NCI-H2107 treated with DMSO at 0.1 percent for 48 hours (cell line): ENCODE measurements at regions not wholly inside any gene's neighbourhood (a gene's known extent, or its start where the extent isn't known, plus 50 kb on each side); places are given as distances from the start of the nearest gene placed in this dataset.
A peak's percentile ranks its signal among the peaks of the same experiment; 100 is the strongest.

ENCODE experiments used
- DNase-seq: peaks from one replicate; lab custom pipeline; 2025; ENCODE audit not compliant: unreplicated experiment; lab: John Stamatoyannopoulos, UW

DNA sequence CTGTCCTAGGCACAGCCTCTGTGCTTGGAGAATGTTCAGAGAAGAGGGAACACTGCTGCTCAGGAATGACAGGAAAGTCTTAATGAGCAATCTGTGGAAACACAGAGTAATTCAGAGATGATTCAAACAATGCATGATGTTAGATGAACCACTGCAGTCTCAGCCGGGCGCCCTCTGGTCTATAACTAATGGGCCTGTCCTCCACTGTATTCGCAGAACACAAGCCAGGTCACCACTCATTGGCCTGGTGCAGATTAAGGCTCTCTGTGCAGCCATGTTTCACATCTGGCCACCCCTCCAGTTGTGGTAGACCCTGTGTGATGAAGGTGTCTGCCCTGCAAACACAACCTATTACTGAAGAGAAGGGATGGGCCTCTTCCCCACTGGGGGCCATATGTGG is 281.7 kb upstream of the ROPN1 start:
- DNase-seq, result no peak

DNA sequence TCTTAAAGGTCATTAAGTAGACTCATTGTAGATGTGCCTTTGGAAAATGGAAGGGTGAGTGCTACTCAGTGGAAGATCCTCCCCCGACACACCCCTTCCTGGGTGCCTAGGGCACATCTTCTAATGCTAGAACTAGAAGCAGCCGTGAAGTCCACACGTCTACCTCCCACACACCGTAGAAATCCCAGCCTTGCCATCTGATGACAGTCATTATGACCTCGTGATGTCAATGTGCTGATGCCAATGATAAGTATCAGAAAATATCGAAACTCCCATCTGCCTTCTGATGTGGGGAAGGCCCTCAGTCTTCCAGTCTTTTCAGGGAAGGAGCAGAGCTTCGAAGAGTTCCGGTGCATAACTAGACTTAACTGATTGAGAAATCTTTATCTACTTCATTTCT is 282.1 kb upstream of the ROPN1 start:
- no peak for DNase-seq

DNA sequence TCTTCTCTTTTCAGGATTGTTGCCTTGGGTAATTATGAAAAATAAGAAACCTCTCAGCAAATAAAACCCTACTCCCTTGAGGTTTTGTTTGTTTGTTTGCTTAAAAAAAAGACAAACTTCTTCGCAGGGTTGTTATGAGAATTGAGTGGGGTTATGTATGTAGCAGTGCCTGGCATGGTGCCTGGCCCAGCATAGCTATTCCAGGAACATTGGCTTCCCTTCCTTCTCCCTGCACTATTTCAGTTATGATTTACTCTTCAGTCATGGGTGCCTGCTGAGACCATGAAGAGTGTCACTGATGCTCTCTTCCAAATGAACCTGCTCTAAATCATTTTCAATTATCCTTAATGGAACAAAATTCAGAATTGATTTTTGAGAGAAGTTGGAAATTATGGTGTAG is 283.5 kb upstream of the ROPN1 start:
- peak; percentile 27 for DNase-seq

DNA sequence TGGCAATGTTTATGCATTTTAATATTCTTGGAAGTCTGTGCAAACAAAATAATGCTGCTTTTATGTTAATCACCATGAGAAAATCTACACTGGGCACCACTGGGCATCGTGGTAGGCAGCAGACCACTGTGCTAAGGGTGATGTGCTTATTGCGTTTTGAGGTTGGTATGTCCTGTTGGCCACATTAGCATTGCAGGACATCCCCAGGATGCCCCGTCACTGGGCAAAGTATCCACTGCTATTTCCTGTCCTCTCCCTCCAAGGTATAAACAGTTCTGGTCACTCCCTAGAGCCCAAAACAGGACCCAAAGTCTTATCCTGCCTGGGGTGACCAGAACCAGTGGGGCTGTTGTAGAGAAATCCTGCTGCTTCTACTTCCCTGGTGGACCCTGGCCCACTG is 284.2 kb upstream of the ROPN1 start:
- no peak for DNase-seq

DNA sequence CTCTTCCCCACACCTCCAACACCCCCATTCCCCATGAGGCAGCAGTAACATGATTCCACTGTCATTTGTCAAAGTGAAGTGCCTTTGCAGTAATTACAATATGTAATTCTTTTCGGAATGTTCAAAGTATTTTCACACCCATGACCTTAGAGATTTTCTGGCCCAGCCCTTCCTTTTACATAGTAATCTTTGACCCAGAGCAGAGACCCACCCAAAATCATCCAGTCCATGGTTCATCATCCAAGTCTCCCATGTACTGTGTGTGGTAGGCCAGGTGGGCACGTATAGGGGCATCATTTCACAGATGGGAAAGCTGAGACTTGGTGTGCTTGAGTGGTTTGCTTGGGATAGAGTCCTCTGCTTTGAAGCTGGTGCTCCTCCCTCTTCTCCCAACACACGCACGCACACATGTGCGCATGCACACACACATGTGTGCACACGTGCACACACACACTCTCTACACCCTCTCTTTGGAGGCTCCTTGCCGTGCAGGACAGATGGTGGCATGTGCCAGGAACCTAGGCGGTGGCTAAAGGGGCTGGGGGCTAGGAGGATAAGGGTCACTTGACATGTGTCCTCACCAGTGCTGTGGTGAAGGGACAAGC is 284.7 kb upstream of the ROPN1 start:
- DNase-seq, result no peak

DNA sequence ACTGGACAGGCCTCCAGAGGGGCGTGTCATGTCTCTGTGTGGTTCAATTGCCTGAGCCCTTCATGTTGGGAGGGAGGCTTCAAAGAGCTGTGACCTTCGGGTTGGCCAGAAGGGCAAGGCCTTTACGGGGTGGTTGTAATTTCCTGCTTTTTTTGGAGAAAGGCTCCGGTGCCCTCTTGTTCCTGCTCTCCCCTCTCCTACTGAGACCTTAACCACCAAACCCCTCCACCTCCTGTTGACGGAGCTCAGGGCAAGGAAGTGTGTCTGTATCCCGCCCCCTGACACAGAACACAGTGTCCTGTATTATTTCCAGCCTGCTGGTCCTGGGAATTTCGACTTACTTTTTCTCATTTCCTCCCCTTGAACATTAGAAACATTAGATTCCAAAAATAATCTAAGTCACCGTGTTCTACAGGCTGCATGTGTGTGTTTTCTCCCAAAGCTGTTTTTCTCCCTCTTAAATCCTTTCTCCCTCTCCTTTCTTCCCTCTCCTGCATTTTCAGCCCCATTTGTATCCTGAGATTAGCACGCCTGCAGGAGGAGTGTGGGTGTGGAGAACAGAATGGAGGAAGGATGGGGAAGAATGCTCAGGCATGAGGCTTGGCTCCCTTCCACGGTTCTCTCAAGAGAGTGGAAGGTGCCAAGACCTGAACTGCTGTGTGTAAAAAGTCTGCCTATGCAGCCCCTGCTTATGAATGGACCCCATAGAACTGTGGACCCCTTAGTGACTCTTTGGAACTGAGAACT is 285.4 kb upstream of the ROPN1 start:
- no peak for DNase-seq

DNA sequence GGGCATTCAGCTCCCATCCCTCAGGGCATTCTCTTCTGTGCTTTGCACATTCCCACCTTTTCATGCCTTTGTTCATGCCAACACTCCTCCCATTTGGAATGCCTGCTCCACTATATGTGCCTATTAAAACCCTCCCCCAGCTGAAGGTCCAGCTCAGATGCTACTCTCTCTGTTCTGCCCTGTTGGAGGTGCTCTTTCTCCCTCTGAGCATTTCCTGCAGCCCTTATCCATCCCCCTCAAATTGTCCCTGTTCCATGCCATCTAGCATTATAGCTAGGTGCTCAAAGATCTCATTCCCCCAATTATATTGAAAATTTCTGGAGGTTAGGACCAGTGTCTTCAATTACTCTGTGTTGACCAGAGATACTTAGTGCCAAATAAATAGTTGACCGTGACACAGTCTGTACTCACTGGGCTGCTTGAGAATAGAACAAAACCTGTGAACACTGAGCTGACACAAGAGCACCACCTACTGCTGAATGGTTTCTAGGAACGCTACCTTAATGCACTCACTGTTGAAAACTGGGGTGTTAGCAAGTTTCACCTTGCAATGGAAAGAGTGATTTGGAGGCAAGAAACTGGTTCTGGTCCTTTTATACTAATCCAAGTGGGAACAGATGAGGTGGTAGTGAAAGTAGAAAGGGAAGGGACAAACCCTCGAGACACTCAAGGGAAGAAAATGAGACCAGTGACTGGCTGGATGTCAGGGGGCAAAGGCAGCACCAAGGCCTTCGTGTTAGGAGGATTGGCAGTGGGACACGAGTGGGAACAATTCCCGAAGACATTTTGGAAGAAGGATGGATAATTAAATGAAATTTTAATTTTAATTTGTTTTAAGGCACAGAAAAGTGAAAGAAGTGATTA is 289.8 kb upstream of the ROPN1 start:
- peak; percentile 77 for DNase-seq

DNA sequence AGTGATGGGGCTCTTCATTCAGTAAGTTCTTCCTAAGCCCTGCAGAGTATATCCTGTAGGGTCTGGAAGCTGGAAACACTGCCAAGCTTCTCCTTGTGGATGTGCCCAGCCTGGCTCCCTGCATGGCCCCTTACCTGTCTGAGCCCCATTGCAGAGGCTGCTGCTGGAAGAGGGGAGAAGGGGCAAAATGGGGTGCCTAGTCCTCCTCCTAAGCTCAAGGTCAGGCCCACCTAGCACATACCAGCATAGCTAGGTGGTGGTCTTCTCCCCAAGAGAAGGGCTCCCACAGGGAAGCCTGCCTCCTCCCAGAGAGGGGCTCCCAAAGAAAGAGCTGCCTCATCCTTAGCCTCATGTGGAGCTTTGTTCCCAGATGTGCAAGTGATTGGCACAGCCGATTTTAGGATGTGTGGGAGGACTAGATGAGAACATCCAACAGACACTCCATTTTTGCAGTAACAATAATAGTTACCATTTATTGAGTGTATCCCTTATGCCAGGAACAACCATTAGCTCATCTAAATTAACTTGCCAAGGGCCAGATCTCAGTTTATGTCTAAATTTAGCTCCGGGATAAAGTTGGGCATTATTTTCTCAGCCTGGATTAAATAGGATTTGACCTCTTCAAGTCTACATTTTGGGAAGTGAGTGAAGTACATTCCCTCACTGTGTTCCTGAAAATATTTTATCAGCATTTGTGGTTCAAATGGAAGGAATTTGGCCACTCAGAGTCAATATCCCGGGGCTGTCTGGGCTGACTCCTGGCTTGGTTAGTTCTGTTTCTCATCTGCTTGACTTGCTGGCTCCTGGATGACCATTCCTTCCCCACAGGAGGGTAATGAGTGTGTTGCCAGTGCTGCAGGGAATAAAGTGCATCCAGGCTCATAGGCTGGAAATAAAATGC is 291.1 kb upstream of the ROPN1 start:
- DNase-seq, result no peak

DNA sequence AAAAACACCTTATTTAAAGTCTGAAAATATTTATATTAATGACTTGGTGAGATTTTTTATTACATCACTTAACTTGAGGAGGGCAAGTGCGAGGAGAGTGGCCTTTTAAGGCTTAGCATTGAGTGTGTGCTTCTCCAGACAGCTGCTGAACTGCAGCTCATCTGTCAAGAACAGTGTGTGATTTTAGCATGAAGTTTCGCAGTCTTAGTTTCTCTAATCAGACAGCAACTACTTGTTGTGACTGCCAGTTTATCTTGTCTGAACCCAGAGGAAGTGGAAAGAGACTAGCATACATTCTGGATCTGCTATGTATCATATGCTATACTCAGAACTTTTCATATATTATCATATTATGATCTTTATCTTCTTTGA is 291.7 kb upstream of the ROPN1 start:
- DNase-seq, result no peak

DNA sequence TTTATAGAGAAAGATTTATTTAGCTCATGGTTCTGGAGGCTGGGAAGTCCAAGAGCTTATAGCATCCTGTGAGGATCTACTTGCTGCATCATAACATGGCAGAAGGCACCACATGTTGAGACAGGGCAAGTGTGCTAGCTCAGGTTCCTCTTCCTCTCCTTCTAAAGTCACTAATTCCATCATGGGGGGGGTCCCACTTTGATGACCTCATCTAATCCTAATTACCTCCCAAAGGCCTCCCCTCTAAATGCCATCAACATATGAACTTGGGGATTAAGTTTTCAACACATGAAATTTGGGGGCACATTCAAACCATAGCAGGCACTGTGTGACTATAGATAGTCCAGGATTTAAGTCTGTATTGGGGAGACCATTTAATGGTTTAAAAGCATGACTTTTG is 297.1 kb upstream of the ROPN1 start:
- no peak for DNase-seq

DNA sequence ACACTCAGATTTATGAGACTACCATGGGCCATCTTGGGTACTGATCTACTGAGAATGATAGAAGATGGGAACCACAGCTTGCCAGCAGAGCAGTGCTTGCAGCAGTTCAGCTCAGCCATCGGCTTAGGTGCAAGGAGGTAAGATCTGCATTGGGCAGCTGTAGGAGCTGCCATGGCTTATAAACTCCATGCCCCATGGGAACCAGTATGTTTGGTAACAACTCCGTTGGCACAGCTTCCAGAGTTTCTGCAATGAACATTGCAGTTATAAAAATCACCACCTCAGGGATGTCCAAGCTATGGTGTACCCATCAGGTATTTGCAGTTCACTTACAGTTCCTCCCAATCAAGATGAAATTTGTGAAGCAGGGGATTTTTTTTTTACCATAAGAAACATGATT is 299.1 kb upstream of the ROPN1 start:
- DNase-seq, result no peak

DNA sequence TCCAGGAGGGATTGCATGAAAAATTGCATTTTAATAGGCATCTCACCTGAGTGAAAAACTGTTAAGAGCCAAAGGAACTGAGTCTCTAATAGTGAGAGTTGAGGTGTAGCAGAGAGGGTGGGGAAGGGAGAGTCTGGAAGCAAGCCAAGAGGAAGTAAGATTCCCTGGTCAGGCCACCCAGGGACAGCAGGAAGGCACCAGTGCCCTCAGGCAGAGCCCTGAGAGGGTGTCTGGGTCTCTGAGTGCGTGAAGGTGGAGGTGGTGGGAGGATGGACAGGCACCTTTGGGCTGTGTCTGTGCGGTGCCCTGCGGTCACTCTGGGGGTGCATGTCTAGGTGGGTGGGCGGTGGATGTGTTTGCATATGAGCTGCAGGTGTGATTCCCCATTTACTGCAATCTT is 300.4 kb upstream of the ROPN1 start:
- peak; percentile 17 for DNase-seq

DNA sequence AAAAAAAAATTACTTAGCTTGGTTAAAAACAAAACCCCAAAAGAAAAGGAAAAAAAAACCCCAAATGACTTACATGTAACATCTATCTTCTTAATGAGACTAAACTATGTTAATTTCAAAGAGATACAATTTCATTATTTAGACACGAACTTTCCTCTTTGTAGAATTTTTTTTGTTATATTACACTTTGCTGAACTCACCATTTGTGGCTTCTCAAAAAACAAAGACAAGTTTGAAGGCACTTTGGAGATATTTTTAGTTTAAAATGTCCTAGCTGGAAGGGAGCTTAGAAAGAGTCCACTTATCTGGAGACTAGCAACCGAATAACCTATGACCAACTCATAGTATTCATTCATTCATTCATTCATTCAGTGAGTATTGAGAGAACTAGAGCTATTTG is 301.7 kb upstream of the ROPN1 start:
- DNase-seq, result no peak

DNA sequence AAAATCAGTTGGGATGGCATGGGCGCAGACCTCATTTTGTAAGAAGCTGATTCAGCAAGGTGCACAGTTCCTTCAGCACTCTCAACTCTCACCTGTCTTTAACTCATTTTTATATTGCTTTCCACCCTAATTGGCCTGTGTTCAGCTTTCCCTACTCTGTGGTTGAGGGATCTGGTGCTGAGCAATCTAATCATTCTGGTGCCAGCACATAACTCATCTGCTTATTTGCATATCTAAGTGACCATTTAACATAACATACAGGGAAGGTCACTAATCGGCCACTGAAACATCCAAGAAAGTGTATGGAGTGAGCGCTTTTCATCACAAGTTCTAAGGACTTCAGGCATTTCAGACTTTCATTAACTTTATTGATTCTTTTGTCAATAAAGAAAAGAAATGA is 303.4 kb upstream of the ROPN1 start:
- peak; percentile 25 for DNase-seq

DNA sequence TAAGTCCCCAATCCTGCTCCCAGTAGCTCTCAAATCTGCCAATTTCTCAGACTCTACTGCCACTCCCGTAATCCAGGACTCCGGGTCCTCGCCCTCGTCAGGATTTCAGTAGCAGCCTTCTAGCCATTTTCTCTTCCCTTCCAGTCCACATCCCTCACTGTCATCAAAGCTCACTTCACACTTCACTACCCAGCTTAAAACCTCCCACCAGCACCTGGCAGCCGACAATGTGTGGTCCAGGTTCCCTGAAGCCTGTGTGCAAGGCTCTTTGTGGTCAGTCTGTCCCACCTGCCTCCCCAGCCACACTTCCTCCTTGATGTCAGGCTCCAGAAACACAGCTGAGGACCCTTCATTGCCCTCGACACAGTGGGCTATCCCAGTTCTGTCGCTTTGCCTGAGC is 304.5 kb upstream of the ROPN1 start:
- peak; percentile 67 for DNase-seq

DNA sequence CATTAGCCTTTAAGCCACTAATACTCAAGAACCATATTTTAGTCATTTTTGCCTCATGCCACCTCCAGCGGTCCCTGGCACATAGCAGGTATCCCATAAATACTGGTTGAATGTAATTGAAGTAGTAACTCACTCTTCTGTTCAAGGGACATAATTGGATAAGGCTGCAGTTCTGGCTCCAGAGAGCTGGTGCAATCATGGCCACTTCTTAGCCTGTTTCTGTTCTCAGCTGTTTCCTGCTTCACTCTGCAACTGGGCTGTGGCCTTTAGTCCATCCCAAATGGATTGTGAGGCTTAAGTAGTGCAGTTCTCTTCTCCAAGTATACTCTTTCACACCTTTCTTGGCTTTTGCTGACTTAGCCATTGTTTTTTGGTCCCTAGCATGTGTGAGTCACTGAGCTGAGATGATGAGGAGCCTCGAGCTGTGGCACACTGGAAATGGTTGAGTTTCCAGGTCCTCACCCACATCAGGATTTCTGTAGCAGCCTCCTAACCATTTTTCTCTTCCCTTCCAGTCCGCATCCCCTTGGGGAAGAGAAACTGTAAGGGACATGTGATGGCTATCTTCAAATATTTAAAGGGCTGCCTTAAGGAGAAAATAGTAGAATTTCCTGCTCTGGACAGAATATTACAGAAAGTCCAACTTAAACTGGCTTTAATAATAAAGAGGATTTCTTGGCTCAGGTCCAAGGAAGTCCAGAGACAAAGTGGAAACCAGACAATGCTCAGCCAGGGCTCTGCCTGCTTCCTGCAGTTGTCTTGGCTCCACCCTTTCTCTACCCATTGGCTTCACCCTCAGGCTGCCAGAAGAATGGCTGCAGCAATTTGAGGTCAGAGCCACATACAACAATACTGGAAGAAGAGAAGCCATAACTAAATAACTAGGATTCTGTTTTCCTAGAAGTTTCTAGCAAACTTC is 305.4 kb upstream of the ROPN1 start:
- peak; percentile 21 for DNase-seq

DNA sequence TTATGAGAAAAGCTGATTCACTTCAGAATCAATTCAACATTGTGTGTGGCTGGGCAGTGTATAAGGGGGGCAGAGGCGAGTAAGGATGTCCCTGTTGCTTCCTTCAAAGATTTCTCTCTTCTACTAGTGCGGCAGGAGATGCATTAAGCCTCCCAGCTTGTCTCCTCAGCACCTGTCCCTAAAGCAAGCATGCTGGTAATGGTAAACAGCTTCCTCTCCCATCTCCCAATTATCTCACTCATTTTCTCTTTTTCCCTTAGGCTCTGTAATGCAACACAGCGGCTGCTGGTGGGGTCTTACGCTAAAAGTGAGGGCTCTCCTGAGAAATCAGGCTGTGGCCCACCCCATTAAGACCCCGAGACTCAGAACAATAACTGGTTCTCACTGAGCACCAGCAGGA is 306.4 kb upstream of the ROPN1 start:
- no peak for DNase-seq

DNA sequence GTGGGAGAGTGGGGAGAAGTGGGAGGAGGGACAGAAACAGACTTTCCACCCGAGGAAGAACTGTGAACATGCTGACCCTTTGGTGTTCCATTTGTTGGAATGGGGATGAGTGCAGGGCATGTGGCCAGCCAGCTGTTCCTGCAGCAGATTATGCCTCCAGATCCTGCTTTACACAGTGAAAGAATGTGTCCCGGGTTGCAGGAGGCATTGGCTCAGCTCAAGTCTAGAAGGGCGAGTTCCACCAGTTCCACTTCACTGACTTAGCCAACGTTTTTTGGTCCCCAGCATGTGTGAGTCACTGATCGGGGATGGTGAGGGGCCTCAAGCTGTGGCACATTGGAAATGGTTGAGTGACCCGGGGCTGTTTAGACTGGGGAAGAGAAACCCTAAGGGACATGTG is 307.0 kb upstream of the ROPN1 start:
- DNase-seq, result no peak

DNA sequence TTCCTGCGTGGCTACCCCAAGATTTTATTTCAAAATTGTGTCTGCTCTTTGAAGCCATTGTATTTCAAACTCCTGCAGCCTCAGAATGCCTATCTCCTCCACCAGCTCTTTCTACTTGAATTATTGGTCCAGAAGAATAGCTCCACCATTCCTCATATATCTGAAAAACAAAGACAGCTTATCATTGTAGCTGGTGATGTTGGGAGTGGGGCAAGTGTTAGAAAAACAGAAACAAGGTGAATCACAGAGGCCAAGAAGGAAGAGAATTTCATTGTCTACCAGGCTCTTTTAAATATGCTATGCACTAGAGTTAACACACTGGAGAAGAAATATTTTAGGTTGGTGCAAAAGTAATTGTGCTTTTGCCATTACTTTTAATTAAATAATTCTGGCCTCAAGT is 307.9 kb upstream of the ROPN1 start:
- DNase-seq, result no peak

DNA sequence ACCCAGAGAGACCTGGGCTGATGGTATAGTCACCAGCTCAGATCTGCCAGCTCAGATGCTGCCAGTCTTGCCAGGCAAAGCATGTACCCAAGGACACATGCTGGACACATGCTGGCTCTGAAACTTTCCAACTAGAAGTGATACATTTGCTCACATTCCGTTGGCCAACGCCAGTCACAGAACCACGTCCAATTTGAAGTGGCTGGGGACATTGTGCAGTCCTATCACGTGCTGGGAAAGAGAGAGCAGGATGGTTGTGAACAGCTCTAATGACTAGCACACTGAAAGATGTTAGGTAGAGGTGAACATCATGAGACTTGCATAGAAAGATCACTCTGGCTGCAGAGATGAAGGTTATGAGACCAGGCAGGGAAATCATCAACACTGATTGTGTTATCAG is 308.5 kb upstream of the ROPN1 start:
- DNase-seq, result no peak
